HG03575 (cell line): ENCODE measurements at regions not wholly inside any gene's neighbourhood (a gene's known extent, or its start where the extent isn't known, plus 50 kb on each side); places are given as distances from the start of the nearest gene placed in this dataset.

Experiments
- ATAC-seq: cut with Tn5 transposase; IDR thresholded peaks from one replicate; pipeline ENCODE4 v1.9.1; 2021; ENCODE audit not compliant: unreplicated experiment, insufficient number of reproducible peaks, low FRiP score; ENCODE audit errors: extremely low read depth

DNA sequence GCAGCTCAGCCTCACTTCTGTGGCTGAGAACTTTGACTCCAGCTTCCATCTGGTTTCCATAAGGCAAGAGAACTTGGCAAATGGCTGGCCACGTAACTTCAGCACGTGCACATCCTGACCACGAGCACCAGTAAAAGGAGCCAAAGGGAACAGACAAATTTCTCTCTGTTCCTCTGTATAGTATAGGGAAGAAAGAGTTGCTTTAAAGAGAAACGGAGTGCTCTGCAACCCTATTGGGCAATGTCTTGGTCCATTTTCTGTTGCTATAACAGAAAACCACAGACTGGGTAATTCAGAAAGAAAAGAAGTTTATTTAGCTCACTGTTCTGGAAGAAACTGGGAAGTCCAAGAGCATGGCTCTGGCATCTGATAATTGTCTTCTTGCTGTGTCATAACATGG is 558.7 kb downstream of the ACTL7B start:
- no peak for ATAC-seq

DNA sequence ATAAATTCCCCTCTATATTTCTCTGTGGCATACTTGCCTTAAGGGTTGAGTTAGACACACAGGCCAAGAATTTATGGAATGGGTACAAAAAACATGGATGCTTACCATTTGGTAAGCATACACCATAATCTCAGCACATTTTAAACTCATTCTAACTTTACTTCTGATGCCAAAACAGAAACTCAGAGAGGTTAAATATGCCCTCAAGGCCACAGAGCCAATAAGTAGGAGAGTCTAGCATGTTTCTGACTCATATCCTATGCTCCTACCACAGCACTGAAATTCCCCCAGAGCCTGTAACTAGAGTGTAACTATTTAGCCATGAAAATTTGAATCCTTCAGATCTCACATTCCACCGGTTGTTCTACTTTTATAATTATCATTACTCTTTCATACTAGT is 559.7 kb downstream of the ACTL7B start:
- ATAC-seq = no peak

DNA sequence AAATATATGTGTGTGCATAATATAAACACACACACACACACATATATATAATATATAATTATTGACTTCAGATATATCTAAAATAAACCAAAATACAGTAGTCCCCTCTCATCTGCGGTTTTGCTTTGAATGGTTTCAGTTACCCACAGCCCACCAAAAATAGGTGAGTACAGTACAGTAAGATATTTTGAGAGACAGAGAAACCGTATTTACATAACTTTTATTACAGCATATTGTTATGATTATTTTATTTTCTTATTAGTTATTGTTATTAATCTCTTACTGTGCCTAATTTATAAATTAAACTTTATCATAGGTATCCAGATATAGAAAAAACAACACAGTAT is 564.2 kb downstream of the ACTL7B start:
- ATAC-seq = no peak

GRCh38 chr9:108290839-108291585 is 564.8 kb downstream of the ACTL7B start:
- no peak for ATAC-seq

- no peak for ATAC-seq
These were observed 569.1 kb downstream of the ACTL7B start for GRCh38 chr9:108286638-108287206.

GRCh38 chr9:108283696-108284095 is 572.1 kb downstream of the ACTL7B start:
- ATAC-seq = no peak

DNA sequence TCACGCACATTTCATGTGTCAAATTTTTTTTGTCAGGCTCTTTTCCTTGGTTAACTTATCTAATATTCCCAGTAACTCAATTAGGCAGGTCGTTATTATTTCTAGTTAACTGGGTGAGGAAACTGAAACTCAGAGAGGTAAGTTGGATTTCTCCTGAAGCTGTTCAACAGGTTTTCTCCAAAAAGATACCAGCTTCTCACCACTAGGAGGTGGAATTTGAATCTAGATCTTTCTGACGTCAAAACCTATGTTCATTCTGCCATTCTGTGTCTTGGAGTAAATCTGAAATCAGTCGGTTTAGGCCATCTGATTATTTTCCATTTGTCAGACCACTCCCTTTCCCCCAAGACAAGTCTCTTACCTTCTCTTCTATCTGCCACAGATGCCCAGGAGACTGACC is 572.9 kb downstream of the ACTL7B start:
- no peak for ATAC-seq

DNA sequence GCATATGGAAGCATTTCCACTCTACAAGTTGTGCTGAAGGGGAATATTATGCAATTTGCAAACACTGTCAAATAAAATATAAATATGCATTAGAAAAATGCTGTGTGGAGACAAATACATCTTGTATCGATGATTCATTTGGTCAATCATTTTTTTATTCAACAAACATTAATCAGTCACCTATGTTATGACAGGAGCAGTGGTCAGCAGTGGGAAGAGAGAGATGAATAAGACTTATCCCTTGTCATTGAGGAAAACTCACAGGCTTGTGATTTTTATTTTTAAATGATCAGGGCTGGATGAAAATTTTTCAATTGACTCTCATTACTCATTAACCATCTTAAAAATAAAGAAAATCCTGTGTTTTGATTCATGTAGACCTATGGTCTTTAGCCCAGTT is 574.1 kb downstream of the ACTL7B start:
- ATAC-seq = no peak

DNA sequence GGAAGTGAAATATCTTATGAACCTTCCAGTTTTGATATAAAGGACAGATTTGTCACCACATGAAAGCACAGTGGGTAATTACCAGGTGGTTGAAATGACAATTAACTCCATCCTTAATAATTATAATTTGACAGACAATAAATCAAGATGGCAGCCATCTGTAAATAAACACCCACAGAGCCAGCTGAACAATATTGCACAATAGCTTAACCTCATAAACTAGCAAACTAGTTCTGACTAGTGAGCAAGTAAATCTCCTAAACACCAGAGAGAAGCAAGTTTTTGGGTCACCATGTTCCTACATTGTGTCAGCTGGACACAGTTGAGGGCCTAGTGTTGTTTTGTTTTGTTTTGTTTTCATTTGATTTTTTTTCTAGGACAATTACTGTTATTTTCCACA is 577.4 kb downstream of the ACTL7B start:
- ATAC-seq = no peak

DNA sequence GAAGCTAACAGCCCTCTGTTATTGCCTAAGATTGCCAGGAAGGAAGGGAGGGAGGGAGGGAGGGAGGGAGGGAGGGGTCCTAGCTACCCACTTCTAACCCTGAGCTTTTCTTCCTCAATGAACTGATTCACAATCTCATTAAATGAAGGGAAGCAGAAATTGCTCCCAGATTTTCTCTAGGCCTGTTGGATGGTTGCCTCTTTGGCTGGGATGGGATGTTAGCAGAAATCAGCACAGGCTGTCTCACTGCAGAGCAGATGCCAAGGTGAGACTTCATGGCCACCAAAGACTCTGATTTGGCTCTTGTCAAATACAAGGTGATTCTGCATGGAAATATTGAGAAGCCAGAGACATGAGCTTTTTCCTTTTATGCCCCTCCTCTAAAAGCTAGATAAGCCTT is 578.6 kb downstream of the ACTL7B start:
- ATAC-seq = no peak

- ATAC-seq = no peak
These were observed 579.9 kb downstream of the ACTL7B start for GRCh38 chr9:108275906-108276305.

GRCh38 chr9:108274971-108275370 is 580.8 kb downstream of the ACTL7B start:
- ATAC-seq = no peak

GRCh38 chr9:108273988-108274387 is 581.8 kb downstream of the ACTL7B start:
- ATAC-seq = no peak

DNA sequence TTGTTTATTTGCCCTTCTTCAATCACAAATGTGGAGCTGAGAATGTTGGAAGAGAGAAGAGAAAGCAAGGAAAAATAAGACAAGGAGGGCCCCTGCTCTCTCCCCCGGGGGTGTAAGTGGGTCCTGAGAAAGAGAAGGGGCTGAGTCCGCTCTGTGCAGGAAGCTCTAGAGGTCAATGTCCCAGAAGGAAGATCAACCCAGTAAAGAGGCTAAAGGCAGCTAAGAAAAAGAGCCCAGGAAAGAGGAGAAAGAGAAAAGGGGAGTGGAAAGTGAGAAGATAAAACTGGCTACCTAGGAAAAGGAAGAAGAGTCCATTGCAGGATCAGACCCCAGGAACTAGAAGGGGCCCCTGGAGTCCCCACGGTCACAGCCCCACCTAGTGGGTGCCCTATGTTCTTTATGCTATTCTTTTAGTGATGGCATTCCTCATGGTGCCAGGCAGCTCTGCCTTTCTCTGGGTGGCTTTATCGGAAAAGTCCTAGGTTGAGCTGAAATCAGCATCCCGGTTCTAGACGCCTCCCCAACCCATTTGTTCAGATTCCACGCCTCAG is 583.4 kb downstream of the ACTL7B start:
- ATAC-seq = no peak

DNA sequence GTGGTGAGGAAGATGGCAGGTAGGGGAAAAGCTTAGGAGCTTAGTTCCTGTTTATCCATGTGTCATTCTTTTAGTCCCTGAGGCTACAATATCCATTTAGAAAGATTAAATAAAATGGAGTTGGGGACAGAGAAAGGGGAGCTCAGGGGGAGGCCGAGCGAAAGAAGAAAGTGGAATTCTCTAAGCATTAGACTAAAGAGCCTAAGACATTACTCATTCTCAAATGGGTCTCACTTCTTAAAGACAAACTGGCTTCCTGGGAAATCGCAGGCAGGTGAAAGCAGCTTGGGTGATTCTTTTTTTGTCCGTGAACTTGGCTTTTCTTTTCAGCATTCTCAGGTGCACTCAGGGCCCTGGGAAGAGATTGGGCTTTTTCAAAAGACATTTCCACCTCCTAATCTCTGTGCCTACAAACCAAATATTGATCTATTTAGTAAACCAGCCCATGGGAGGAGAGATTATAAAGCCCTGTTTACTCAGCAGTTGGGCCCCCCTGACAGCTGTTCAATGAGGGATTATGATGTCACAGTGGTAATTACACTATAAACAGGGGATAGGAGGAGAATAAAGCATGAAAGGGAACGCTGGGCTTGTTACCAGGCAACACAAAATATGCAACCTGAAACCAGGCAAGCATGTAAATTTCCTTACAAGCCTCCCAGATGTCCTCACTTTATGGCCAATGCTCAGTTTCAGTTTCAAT is 584.0 kb downstream of the ACTL7B start:
- ATAC-seq = no peak

DNA sequence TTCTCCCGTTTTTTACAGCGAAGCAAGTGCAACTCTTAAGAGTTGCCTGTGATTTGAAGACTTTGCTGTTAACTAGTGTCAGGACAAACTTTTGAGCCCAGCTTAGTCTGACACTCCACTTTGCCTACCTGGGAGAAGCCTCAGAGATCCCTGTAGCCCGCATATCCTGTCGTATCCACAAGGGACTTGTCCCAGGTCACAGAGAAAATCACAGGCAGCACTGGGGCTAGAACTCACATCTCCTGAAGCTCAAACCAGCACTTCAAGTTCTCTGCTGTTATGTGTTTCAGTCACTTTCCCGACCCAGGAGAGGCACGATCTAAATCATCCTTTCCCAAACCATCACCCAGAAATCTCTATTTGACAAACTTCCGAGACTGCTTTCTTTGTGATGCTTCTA is 584.5 kb downstream of the ACTL7B start:
- no peak for ATAC-seq

- no peak for ATAC-seq
These were observed 585.2 kb downstream of the ACTL7B start for GRCh38 chr9:108270561-108270960.

- no peak for ATAC-seq
These were observed 585.7 kb downstream of the ACTL7B start for GRCh38 chr9:108270051-108270450.

DNA sequence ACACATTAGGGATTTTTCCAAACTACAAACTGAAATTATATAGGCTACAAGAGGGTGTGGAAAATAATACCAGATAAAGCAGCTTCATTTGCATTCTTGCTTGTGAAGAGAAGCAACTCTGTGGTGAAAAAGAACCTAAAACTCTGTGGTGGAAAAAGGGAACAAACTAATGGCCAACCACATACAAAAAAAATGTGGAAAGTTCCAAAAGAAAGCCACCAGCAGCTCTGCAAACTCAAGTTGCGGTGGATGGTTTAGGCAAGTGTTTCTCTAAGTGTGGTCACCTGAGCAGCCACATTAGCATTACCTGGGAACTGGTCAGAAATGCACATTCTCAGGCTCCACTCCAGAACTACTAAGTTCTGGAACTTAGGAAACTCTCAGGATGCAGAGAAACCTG is 586.4 kb downstream of the ACTL7B start:
- no peak for ATAC-seq

- no peak for ATAC-seq
These were observed 590.7 kb downstream of the ACTL7B start for GRCh38 chr9:108265065-108265464.
